CD4-positive, alpha-beta T cell treated with Interleukin-12 subunit alpha and Interleukin-12 subunit beta, for 1 hour (primary cell): ENCODE measurements at regions not wholly inside any gene's neighbourhood (a gene's known extent, or its start where the extent isn't known, plus 50 kb on each side); places are given as distances from the start of the nearest gene placed in this dataset.

Experiments used
- DNase-seq: peaks from one replicate; pipeline ENCODE4 v3.0.0-alpha.2; 2020

GRCh38 chr4:137623013-137623412, 90.7 kb upstream of the PCDH18 start:
- no peak for DNase-seq

- no peak for DNase-seq
These were observed 88.8 kb upstream of the PCDH18 start for GRCh38 chr4:137621056-137621455.

DNA sequence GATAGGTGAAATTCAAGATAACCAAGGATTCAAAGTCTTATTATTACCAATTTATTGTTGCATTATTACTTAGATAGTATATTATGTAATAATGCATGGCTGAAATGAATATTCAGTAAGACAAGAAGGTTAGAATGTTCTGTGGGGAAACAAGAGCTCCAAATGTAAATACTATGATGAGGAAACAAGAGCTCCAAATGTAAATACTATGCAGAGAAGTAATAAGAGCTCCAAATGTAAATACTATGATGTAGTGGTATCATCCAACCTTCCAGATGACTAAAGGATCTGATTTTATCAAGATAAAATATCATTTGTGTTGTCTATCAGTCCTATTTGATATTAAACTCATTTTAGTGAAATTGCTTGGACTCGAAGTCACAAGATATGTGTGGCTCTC, 82.2 kb upstream of the PCDH18 start:
- DNase-seq, result no peak

- no peak for DNase-seq
These were observed 79.9 kb upstream of the PCDH18 start for GRCh38 chr4:137611998-137612700.

DNA sequence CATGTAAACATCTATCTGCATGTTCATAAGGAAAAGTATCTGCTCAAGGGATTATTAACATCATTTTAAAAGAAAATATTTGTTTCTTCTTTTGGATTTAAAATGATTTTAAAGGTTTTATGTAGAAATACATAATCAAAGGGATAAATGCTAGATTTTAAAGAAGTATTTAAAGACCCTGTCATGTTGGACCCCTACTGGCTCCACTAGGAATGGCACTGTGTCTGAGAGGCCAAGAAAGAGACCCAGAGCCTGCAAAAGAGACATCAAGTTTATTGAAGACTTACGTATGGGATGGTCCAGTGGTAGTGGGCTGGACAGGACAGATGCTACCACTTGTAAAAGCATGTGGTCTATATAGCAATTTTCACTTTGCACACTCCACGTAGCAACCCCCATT, 78.7 kb upstream of the PCDH18 start:
- no peak for DNase-seq

DNA sequence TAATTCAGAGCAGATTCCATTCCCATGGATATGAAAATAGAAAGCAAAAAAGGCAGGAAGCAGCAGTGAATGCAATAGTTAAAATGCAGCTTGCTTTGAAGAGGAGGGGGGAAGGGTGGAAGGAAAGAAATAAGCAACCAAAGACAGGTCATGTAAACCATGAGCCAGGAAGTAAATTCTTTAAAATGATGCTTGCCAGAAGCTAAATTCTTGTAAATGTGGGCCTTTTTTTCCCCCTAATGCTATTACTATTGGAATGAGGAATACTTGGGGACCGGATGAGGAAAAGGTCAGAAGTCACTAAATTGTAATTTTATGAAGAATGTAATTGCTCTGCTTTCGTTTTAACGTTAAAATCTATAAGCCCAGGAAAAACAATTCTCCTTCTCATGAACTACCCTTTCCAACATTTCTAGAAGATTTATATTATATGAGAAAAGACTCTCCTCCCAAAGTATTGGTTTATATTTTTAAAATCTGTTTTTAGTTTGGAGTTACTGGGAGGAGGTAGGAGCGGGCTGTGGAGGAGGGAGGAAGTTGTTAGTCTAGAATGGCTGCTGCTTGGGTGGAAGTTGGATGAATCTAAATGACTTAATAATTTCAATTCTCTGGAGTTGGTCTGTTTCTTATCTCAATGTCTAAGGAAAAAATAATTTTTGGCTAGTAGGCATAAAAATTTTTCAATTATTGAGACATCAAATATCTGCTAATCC, 77.6 kb upstream of the PCDH18 start:
- DNase-seq, result no peak

DNA sequence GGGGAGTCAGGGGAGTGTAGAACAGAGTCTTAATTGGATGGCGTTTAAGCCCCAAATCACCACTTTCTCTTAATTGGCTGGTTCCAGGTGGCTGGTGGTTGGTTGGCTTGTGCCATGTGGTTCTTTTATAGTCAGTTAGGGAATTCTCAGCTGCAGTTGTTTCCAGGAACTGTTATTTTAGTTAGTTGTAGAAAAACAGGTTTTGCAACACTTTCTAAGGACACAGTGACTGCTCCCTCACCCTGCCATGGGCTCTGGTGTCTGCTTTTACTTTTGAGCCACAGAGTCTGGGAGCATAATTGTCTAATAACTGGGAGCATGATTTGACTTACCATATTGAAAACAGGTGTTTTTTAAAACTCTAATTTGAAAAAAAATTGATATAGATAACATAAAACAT, 75.8 kb upstream of the PCDH18 start:
- no peak for DNase-seq

DNA sequence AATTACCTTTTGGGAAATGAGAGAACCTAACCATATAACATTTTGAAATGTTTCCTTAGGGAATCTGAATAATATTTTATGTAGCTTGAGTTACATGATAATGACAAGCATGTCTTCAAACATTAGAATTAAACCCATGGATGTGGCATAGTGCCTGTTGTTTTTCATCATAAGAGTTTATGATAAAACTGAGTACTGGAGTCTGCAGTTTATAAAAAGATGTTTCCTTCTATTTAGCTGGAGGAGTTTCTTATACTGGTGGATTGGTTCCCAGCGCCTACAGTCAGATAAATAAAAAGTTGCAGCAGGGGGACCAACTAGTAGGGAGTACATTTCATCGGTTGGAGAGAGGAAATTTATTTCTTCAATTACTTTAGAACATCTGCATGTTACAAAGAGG, 70.1 kb upstream of the PCDH18 start:
- DNase-seq, result no peak

GRCh38 chr4:137601934-137602333, 69.6 kb upstream of the PCDH18 start:
- DNase-seq, result no peak

GRCh38 chr4:137599734-137600133, 67.4 kb upstream of the PCDH18 start:
- no peak for DNase-seq

DNA sequence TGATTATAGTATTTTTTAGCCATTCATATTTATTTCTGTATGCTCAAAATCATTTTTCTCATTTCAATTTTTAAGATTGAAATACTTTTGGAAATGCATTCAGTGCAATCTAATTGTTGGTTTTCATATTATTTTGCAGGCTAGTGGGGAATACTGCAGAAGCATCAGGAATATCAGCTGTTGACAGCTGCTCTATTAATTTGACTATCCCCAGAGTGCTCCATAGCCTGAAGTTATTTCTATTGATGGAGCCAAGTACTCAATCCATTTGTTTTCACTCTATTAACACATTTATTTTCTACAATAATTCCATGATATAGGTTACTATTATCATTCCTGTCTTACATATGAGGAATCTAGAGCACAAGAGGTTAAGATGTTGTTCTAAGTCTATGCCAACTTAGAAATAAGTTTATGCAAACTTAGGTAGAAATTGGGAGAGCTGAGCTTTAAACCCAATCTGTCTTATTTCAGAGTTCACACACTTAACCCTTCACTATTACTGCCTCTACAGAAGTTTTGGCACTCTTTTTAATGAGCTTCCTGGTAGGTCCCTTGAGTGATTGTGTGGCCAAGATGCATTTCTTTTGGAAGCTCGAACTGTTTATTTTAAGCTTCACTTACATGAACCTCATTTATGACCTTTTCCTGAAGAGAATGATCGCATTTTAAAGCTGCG, 65.6 kb upstream of the PCDH18 start:
- no peak for DNase-seq

DNA sequence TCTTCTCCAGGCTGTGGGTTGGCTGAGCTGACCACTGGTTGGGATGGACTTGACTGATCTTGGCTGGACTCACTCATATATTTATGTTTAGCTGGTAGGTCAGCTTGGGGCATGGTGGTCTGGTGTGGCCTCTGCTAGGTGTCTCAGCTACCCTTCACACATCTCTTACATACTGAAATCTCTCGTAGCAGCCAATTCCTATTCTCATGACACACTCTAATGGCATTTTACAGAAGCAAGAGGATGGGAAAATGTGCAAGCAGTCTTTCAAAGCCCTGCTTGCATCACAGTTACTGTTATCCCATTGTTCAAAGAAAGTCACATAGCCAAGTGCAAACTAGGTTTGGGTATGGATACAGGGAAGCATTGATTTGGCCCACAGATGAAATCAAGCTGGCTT, 55.5 kb upstream of the PCDH18 start:
- no peak for DNase-seq

GRCh38 chr4:137583671-137584070, 51.4 kb upstream of the PCDH18 start:
- DNase-seq, result no peak
